Panc1 (cell line): ENCODE measurements at regions not wholly inside any gene's neighbourhood (a gene's known extent, or its start where the extent isn't known, plus 50 kb on each side); places are given as distances from the start of the nearest gene placed in this dataset.

ENCODE experiments used
- ATAC-seq: fragments of 200-7000 bp; cut with Tn5 transposase; 2 replicates; pipeline ENCODE4 v1.9.1; 2020; ENCODE audit warnings: mild to moderate bottlenecking, moderate library complexity
- BruUV-seq: library from RNA; stranded (reverse); fragments of 400-500 nt; replicated peaks from 2 replicates; lab custom pipeline; 2021; lab: Mats Ljungman, UMichigan
- CTCF ChIA-PET: fragments of 300-600 bp; sonication (Branson Sonifier 250); formaldehyde crosslinking; loops from one replicate; lab custom pipeline; 2022; ENCODE audit warnings: antibody characterized with exemption; lab: Charles Lee
- POLR2A ChIA-PET: fragments of 300-600 bp; sonication (Branson Sonifier 250); formaldehyde crosslinking; loops from one replicate; lab custom pipeline; 2022; ENCODE audit warnings: antibody characterized with exemption; lab: Charles Lee
- DNase-seq: peaks from one replicate; pipeline ENCODE4 v3.0.0-alpha.2; 2010; ENCODE audit warnings: low read depth, low spot score
- H3K27ac ChIP-seq: 2 replicates; pipeline ENCODE4 v1.5.1; 2011; ENCODE audit warnings: mild to moderate bottlenecking, low read length, inconsistent platforms
- H3K27me3 ChIP-seq: fragments of 200-500 bp; sonication (Bioruptor generic); 2 replicates; pipeline ENCODE4 v1.6.0; 2014; ENCODE audit warnings: low read length, inconsistent platforms; ENCODE audit not compliant: control insufficient read depth, insufficient read depth
- H3K36me3 ChIP-seq: fragments of 200-500 bp; sonication (Bioruptor generic); 2 replicates; pipeline ENCODE4 v1.5.1; 2014; ENCODE audit warnings: inconsistent platforms, mild to moderate bottlenecking, low read length, moderate library complexity; ENCODE audit not compliant: control insufficient read depth, insufficient read depth
- H3K4me1 ChIP-seq: 2 replicates; pipeline ENCODE4 v1.5.1; 2011; ENCODE audit warnings: inconsistent platforms, mild to moderate bottlenecking, low read length, moderate library complexity; ENCODE audit not compliant: control insufficient read depth, insufficient read depth
- H3K4me3 ChIP-seq, 2 experiments: 2 replicates each; pipeline ENCODE4 v1.5.1; 2011 to 2012; ENCODE audit warnings: low read depth in 2 of 2, low read length in 2 of 2, mild to moderate bottlenecking in 2 of 2, inconsistent platforms in 1 of 2, moderate library complexity in 1 of 2
- H3K9me3 ChIP-seq: fragments of 200-500 bp; sonication (Bioruptor generic); 2 replicates; pipeline ENCODE4 v1.5.1; 2014; ENCODE audit warnings: low read depth, mild to moderate bottlenecking, inconsistent platforms, low read length, moderate library complexity; ENCODE audit not compliant: control insufficient read depth, insufficient read depth
- CTCF ChIP-seq: fragments of 450-650 bp; IDR thresholded peaks from 2 replicates; pipeline ENCODE4 v1.5.1; 2017; ENCODE audit warnings: mild to moderate bottlenecking
- POLR2AphosphoS5 ChIP-seq: IDR thresholded peaks from 2 replicates; pipeline ENCODE4 v1.6.1; 2012; ENCODE audit warnings: mild to moderate bottlenecking, low read depth, low read length, moderate library complexity
- REST ChIP-seq, 2 experiments: IDR thresholded peaks; 2 replicates each; pipeline ENCODE4 v1.6.1; 2011 to 2012; ENCODE audit warnings: low read depth in 2 of 2, control low read depth in 1 of 2, low read length in 1 of 2, mild to moderate bottlenecking in 1 of 2, moderate library complexity in 1 of 2; ENCODE audit not compliant: insufficient read depth in 1 of 2
- SIN3A ChIP-seq: IDR thresholded peaks from 2 replicates; pipeline ENCODE4 v1.6.1; 2012; ENCODE audit warnings: low read depth, mild to moderate bottlenecking, low read length, moderate library complexity, borderline replicate concordance; ENCODE audit not compliant: insufficient read depth
- TCF7L2 ChIP-seq: IDR thresholded peaks from 2 replicates; pipeline ENCODE4 v1.6.1; 2011; ENCODE audit warnings: mild to moderate bottlenecking, low read depth, low read length, inconsistent platforms
- in situ Hi-C: cut with HindIII; loops from 2 replicates; pipeline ENCODE4 v1.10.0; 2016; ENCODE audit warnings: low sequenced_read_pairs, low pct_unique_long_range_greater_than_20kb
- intact Hi-C: fragments of 100-400 bp; cut with micrococcal nuclease; formaldehyde crosslinking; loops from one replicate; pipeline ENCODE4 v1.10.0; 2022; ENCODE audit not compliant: unreplicated experiment

- no peaks in the 10 kb centered on the region for H3K9me3 ChIP-seq
- intact Hi-C loops, result no loop called here
- no peaks in the 10 kb centered on the region for H3K4me1 ChIP-seq
- TF ChIP-seq SIN3A, result no peak
- no peak for TF ChIP-seq CTCF
- TF ChIP-seq TCF7L2, result no peak
- no peak for TF ChIP-seq POLR2AphosphoS5
- TF ChIP-seq REST (IDR thresholded peaks at IDR 0.05; ENCODE audit: insufficient read depth in 1 of 2, low read depth in 2 of 2, low read length in 1 of 2), result no peak
- H3K27ac ChIP-seq, result no peak overlapping the region
- POLR2A ChIA-PET, result no interaction called here
- CTCF ChIA-PET, result no interaction called here
- no TSS peak for BruUV-seq
- H3K36me3 ChIP-seq, result no peaks in the 10 kb centered on the region
- in situ Hi-C loops, result no loop called here
- no peak for ATAC-seq
- H3K4me3 ChIP-seq, result no peak overlapping the region
- H3K27me3 ChIP-seq, result no peaks in the 10 kb centered on the region
- no peak for DNase-seq
These were observed 413.6 kb downstream of the GXYLT1 start for GRCh38 chr12:41731061-41731460.

- intact Hi-C loops, result no loop called here
- no TSS peak for BruUV-seq
- no peaks in the 10 kb centered on the region for H3K27me3 ChIP-seq
- no peak overlapping the region for H3K4me3 ChIP-seq
- no peaks in the 10 kb centered on the region for H3K9me3 ChIP-seq
- no peaks in the 10 kb centered on the region for H3K36me3 ChIP-seq
- ATAC-seq, result no peak
- no peak overlapping the region for H3K27ac ChIP-seq
- TF ChIP-seq TCF7L2 (no peak), POLR2AphosphoS5 (no peak), CTCF (no peak), REST (IDR thresholded peaks at IDR 0.05; ENCODE audit: insufficient read depth in 1 of 2, low read depth in 2 of 2, low read length in 1 of 2) (no peak)
- DNase-seq, result no peak
- POLR2A ChIA-PET, result no interaction called here
- CTCF ChIA-PET, result no interaction called here
- in situ Hi-C loops, result no loop called here
- H3K4me1 ChIP-seq, result no peaks in the 10 kb centered on the region
These were observed 420.5 kb downstream of the GXYLT1 start for GRCh38 chr12:41724216-41724615.
